NCI-H2107 treated with DMSO at 0.1 percent for 48 hours (cell line): ENCODE measurements at regions not wholly inside any gene's neighbourhood (a gene's known extent, or its start where the extent isn't known, plus 50 kb on each side); places are given as distances from the start of the nearest gene placed in this dataset.
"Not testable (repeated sequence)": the region's sequence is repeated elsewhere in the genome, so short reads cannot be mapped to it uniquely, and the experiment has no call there.

Experiments used
- DNase-seq: peaks from one replicate; lab custom pipeline; 2025; ENCODE audit not compliant: unreplicated experiment; lab: John Stamatoyannopoulos, UW

DNA sequence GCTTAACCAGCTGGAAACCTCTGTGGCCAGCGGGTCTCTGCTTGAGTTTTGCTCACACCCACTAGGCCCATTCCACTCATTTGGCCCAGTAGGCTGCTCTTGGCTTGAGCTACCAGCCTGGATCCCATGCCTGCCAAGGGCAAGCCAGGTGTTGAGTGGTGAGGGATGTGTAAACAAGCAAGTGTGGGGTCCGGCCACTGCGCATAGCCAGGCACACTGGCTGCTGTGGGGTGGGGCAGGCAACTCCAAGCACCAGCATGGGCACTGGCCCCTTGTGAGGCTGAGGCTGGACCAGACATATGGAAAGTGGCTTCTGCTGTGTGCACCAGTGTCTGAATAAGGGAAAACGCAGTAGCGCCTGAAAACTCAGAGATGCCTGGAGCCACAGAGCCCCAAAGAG is 732.7 kb downstream of the NR4A2 start:
- DNase-seq, result no peak

DNA sequence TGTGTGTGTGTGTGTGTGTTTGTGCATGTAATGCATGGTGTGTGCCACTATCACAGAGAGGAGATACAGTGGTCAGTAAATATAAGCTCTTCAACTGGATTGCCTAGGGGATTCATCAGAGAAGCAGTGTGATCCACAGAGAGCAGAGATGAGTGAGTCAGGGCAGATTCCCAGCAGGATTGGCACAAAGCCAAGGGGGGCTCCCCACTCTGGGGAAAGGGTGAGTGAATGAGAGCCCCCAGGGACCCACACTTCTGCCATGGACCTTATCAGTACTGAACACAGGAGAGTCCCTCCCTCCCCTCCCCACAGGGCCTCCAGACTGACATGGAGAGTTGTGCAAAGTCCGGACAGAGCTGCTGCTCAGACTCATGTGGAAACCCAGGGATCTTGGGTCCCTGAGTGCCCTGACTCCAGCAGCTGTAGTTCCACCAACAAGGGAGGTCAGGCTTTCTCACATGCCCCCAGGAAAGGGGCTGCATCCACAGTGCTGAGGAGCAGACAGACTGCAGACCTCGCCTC is 748.8 kb downstream of the NR4A2 start:
- no peak for DNase-seq

DNA sequence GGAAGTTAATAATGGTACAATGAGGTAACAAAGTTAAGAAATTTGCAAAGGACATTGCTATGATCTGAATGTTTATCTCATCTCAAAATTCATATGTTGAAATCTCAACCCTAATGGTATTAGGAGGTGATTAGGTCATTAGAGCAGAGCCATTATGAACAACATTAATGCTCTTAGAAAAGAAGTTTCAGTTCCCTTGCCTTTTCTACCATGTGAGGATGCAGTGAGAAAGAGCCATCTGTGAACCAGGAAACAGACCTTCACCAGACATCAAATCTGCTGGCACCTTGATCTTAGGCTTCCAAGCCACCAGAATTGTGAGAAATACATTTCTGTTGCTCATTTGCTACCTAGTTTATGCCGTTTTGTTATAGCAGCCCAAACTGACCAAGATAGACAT is 757.6 kb downstream of the NR4A2 start:
- no peak for DNase-seq

DNA sequence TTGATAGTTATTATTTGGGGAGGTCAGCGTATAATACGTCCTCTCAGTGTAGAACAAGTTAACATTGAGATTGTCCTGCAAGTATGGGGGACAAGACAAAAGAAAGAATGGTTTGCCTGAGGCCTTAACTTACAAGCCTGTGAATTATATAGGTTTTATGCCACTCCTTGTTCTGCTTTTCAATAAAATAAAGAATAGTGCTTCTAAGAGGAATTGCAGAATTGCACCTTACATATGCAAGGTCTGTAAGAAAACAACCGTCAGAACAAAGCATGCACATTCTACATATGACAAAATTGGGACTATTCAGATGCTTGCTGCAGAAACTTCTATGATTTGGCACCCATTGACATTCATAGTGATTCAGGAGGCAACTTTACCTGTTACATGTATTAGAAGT is 785.0 kb downstream of the NR4A2 start:
- no peak for DNase-seq

DNA sequence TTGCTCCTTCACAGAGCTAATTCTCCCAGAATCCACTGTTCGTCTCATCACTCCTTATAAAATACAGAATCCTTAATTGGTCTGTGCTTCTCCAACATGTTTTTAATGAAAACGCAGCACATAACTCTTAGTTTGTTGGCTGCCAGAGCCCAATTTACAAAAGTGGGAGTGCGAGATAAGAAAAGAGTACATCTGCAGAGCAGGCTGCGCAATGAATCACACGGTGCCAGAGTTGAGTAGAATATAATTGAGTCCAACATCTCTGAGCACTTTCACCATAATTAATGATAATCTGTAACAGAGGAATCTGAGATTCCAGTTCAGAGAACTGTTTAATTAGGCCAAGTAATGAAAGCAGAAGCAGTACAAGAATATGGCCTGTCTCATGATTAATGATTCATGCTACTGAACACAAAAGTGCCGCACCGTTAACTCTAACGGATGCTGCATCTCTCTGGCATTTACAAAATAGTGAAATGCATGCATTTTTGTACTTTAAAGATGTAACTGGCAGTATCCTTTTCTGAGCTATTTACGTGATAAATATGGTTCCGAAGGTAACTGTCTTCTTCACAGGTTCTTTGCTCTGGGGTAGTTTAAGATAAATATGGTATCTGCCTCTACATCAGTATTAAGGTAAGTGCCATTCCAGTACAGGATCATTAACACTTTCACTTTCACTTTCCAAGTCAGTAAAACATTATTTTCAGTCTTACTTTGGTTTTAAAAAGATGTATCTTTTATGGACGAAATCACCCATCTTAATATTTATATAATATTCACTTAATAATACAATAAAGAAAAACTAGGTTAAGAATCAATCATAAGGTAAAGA is 785.6 kb downstream of the NR4A2 start:
- no peak for DNase-seq

DNA sequence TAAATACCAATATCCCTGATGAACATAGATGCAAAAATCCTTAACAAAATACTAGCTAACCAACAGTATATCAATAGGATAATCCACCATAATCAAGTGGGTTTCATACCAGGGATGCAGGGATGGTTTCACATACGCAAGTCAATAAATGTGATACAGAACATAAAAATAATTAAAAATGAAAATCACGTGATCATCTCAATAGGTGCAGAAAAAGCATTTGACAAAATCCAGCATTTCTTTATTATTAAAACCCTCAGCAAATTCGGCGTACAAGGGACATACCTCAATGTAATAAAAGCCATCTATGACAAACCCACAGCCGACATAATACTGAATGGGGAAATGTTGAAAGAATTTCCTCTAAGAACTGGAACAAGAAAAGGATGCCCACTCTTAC is 793.5 kb downstream of the NR4A2 start:
- not testable (repeated sequence) for DNase-seq

DNA sequence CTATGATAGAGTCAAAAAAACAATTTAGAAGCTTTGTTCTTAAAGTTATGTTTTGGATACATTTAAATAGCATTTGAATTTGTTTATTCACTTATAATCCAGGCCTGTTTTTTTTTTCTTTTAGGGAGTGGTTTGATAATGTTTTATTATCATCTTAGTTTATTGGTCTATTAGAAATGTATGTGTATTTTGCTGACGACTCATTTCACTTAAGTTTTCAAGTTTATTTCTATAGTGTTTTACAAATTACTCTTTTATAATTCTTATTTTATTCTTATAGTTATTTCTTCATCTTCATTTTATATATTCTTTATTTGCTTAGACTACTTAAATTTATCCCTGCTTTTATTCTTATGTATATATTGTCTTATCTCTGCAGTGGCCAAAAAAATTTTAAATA is 804.5 kb downstream of the NR4A2 start:
- DNase-seq, result no peak

DNA sequence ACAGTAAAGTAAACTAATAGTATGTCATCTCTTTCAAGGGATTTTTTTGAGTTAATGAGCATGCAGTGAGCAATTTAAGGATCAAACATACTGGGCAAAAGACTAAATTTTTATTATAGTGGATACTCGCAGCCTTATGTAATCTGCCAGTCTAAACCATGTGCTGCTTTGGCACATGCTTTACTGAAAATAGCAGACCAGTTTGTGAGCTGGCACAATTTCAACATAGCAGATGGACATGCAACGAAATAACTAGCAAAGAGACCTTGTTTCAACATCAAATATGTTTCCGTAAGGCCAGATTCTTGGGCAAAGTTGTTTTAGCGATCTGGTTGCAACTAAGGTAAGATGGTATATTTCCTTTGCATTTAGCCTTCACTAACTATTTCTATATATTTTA is 807.3 kb downstream of the NR4A2 start:
- DNase-seq, result no peak

DNA sequence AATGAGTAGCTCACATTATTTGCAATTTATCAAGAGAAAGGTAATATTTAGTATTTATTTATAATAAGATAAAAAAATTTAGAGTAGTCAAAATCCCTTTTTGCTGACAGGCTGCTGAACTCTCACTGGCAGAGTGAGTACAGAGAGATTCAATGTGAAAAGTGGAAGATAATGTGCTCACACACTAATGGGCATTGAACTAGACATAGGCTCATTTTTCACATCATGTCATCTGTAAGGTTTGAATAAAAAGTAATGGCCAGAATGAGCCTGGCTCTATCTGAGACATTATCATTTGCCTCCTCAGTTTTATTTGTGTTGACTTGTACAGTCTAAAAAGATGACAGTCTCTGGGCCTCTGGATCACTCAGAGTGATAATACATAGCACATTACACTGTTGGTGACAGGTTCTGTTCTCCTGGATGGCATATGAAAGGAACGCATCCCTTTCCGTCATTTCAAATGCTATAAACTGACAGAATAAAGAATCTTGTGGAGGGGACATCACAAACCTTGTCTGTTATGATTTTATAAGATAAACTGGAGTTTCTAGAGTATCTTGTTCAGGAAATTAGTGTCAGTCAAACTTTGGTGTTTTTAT is 812.9 kb downstream of the NR4A2 start:
- DNase-seq, result no peak

DNA sequence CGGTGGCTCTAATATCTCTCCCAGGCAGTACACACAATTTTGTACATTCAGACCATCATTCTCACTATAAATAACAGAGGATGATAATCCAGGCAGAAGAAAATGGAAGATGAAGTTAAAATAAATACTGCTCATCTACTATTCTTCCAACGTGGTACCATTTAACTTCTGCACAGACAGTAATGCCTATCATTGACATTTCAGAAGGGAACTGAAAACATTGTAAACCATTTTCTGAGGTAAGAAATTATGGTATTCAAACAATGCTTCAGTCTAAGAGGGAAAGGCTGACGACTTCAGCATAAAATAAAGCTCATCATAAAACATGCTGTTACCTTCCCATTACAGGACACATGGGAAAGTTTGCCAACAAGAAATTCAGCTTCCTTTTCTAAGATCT is 814.4 kb downstream of the NR4A2 start:
- DNase-seq, result no peak

DNA sequence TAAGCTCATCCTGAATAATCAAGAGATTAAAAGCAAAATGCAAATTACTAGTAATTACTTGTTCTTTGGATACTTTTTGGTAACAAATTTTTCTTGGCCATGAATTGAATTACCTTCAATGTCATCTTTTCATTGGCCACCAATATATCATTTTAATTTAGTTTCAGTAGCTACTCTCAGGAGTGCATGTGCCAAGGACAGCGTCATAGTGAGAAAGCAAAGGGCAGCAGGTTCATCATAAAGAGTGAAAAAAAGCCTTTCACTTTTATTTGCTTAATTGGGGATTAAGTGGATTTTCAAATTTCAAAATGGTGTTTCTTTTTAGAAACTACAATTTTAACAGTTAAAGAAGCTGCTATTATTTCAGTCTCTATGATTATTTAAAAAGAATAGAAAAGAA is 815.2 kb downstream of the NR4A2 start:
- DNase-seq, result no peak

DNA sequence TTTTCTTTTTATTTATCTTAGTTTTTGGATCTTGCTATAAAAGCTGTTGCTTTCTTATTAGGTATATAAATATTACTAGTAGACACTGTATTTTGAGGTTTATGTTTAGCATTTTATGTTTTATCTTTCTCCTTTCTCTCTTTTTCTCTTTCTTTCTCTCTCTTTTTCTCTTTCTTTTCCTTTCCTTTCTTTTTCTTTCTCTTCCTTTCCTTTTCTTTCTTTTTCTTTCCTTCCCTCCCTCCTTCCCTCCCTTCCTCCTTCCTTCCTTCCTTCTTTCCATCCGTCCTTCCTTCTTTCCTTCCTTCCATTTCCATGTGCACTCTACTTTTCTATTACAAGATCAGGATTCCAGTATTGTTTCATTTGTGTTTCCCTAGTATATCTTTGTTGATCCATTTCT is 814.8 kb downstream of the KCNJ3 start:
- DNase-seq, result no peak

DNA sequence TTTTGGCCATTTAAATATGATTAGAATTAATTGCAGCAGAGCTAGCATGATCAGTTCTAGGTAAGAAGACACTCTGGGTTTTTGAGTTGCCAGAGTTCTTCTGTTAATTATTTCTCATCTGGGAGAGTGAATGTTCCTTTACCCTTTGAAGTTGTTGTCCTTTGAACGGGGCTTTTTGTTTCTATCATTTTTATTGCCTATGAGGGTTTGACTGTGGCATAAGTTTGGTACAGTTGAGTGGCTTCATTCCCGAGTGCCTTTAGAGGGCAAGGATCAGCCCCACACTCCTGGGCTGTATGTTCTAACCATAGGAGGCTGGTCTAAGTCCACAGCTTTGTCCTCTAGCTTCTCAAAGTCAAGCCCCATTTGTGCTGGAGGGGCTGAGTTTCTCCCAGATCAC is 804.3 kb downstream of the KCNJ3 start:
- no peak for DNase-seq

DNA sequence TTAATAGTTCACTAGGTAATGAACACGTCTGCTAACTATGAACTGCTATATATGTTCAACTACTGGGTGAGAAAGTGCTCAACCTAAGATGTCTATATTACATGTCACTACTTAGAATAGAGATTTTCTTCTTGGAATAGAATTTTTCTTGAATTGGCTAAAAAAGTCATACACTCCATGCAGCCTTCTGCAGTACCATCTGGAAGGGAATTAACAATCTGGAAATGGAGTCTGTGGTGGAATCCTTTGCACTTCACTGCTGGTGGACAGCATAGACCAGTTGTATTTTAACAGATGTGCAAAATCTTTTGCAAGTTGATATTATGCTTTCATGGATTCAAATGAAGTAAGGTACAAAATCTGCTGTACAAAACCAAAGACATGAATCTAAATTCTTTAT is 799.6 kb downstream of the KCNJ3 start:
- no peak for DNase-seq

DNA sequence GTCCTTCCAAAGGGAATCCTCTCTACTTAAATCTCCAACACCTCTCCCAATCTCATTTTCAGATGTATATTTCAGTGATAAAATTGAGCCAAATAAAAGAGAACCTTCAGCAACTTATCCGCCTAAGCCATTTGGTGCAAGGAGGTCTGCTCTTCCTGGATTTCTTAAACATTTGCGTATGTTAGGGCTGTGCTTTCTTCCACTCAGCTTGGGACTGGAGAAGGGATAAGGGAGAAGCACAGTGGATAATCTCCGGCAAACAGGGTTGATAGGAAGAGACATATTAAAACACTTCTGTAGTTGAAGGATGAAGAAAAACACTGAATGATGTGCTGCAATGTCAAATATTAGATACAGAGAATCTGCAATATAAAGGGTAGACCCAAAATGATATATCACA is 796.2 kb downstream of the KCNJ3 start:
- DNase-seq, result no peak

DNA sequence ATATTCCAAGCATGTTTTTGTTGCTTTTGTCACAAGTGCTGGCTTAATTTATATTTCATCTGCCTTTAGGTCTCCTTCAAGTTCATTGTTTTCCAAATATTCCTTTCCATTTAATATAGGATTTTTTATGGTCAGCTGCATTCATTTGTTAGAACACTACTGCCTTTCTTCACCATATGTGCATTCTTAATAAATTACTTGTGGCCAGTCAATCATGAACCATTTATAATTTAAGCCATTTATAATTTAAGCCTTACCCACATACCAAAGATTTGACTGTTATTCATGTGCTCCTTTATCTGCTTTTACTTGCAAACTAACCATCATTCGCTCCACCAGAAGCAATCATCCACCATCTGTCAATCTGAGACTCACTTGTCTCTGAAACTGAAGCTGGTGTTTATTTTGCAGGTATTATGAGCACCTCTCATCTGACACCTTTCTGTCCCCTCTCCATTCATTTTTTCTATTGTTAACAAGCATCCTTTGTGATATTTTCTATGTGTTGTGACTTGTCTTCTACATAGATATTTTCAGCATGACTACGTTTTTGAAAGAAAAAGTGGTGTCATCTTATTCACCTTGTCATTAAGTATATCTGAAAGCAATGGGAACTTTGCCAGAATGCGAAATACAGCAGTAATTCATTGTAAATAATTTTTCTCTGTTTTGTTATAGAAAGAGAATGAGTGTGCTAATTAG is 786.8 kb downstream of the KCNJ3 start:
- no peak for DNase-seq

DNA sequence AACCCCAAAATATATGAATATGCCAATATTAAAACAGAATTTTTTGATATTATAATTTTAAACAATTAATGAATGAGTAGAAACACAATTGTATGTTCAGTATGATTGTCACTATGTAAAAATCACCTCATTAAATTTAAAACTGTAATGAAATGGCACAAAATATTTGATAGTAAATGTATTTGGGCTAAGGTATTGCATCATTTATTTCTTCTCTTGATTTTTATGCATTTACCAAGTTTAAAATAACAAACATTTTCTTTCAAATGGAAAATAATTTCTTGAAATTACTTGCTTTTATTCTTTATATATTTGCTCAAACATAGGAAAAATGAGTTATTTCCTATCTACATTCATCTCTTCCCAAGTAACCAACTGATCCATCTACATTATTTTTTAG is 782.6 kb downstream of the KCNJ3 start:
- DNase-seq, result no peak

DNA sequence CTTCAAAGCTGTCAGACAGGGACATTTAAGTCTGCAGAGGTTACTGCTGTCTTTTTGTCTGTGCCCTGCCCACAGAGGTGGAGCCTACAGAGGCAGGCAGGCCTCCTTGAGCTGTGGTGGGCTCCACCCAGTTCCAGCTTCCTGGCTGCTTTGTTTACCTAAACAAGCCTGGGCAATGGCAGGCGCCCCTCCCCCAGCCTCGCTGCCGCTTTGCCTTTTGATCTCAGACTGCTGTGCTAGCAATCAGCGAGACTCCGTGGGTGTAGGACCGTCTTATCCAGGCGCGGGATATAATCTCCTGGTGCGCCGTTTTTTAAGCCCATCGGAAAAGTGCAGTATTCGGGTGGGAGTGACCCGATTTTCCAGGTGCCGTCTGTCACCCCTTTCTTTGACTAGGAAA is 773.5 kb downstream of the KCNJ3 start:
- DNase-seq, result not testable (repeated sequence)

DNA sequence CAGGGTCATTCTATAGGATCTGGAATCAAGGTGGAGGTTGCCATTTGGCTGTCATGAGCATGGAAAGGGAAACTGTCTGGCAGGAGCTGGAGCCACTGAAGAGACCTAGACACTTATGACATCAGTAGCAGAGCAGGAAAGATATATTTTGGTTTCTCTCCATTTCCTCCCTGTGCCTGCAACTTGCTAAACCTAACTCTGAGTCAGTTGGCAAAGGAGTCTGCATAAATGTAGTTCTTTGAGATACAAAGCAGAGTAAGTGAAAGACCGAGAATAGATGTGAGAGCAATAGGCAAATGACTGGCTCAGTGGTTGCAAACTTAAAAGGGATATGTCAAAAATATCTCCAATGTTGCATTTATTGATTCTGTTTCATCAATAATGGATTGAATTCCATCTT is 757.7 kb downstream of the KCNJ3 start:
- no peak for DNase-seq

DNA sequence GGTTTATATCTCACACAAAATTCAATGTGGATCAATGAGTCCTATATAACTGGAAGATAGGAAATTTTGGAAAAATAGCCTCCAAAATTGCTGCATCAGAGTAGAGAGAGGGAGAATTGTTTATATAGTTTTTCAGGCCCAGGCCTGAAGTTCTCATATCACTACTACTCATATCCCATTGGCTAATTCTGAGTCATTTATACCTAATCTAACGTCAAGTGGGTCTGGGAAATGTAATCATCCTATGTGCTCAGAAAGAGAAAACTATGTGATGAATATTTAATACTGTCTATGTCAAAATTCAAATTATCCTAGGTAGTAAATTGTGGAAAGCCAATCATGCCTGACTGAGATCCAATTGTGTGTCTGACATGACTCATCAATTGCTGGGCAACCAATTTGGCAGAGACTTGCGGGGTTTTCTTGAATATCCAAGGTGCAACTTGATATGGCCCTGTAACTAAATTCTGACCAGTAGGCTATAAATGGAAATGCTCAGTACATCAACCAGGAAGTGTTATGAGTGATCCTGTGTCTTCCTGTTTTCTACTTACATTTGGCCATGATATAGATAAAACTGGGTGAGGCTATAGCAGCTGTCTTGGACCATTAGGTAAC is 744.4 kb downstream of the KCNJ3 start:
- DNase-seq, result no peak

DNA sequence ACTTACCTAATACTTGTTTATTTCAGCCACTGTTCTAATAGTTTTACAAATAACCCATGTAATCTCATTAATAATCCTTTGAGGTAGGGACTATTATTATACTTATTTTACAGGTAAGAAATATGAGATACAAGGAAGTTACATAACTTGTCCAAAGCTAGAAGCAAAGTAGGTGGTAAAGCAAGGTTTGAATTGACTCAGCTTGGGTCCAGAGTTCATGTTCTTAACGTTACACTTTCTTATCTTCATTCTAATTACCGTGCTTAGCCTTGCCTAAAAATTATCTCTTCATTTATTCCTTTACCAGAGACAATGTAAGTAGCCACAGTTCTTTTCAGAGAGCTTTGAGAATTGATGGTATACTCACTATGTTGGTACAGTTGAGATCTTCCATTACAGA is 743.6 kb downstream of the KCNJ3 start:
- no peak for DNase-seq
